Panc1 (cell line): ENCODE measurements at regions not wholly inside any gene's neighbourhood (a gene's known extent, or its start where the extent isn't known, plus 50 kb on each side); places are given as distances from the start of the nearest gene placed in this dataset.

Experiments
- ATAC-seq: fragments of 200-7000 bp; cut with Tn5 transposase; 2 replicates; pipeline ENCODE4 v1.9.1; 2020; ENCODE audit warnings: mild to moderate bottlenecking, moderate library complexity
- BruUV-seq: library from RNA; stranded (reverse); fragments of 400-500 nt; replicated peaks from 2 replicates; lab custom pipeline; 2021; lab: Mats Ljungman, UMichigan
- CTCF ChIA-PET: fragments of 300-600 bp; sonication (Branson Sonifier 250); formaldehyde crosslinking; loops from one replicate; lab custom pipeline; 2022; ENCODE audit warnings: antibody characterized with exemption; lab: Charles Lee
- POLR2A ChIA-PET: fragments of 300-600 bp; sonication (Branson Sonifier 250); formaldehyde crosslinking; loops from one replicate; lab custom pipeline; 2022; ENCODE audit warnings: antibody characterized with exemption; lab: Charles Lee
- DNase-seq: peaks from one replicate; pipeline ENCODE4 v3.0.0-alpha.2; 2010; ENCODE audit warnings: low read depth, low spot score
- H3K27ac ChIP-seq: 2 replicates; pipeline ENCODE4 v1.5.1; 2011; ENCODE audit warnings: mild to moderate bottlenecking, low read length, inconsistent platforms
- H3K27me3 ChIP-seq: fragments of 200-500 bp; sonication (Bioruptor generic); 2 replicates; pipeline ENCODE4 v1.6.0; 2014; ENCODE audit warnings: low read length, inconsistent platforms; ENCODE audit not compliant: control insufficient read depth, insufficient read depth
- H3K36me3 ChIP-seq: fragments of 200-500 bp; sonication (Bioruptor generic); 2 replicates; pipeline ENCODE4 v1.5.1; 2014; ENCODE audit warnings: inconsistent platforms, mild to moderate bottlenecking, low read length, moderate library complexity; ENCODE audit not compliant: control insufficient read depth, insufficient read depth
- H3K4me1 ChIP-seq: 2 replicates; pipeline ENCODE4 v1.5.1; 2011; ENCODE audit warnings: inconsistent platforms, mild to moderate bottlenecking, low read length, moderate library complexity; ENCODE audit not compliant: control insufficient read depth, insufficient read depth
- H3K4me3 ChIP-seq, 2 experiments: 2 replicates each; pipeline ENCODE4 v1.5.1; 2011 to 2012; ENCODE audit warnings: low read depth in 2 of 2, low read length in 2 of 2, mild to moderate bottlenecking in 2 of 2, inconsistent platforms in 1 of 2, moderate library complexity in 1 of 2
- H3K9me3 ChIP-seq: fragments of 200-500 bp; sonication (Bioruptor generic); 2 replicates; pipeline ENCODE4 v1.5.1; 2014; ENCODE audit warnings: low read depth, mild to moderate bottlenecking, inconsistent platforms, low read length, moderate library complexity; ENCODE audit not compliant: control insufficient read depth, insufficient read depth
- POLR2AphosphoS5 ChIP-seq: IDR thresholded peaks from 2 replicates; pipeline ENCODE4 v1.6.1; 2012; ENCODE audit warnings: mild to moderate bottlenecking, low read depth, low read length, moderate library complexity
- SIN3A ChIP-seq: IDR thresholded peaks from 2 replicates; pipeline ENCODE4 v1.6.1; 2012; ENCODE audit warnings: low read depth, mild to moderate bottlenecking, low read length, moderate library complexity, borderline replicate concordance; ENCODE audit not compliant: insufficient read depth
- TCF7L2 ChIP-seq: IDR thresholded peaks from 2 replicates; pipeline ENCODE4 v1.6.1; 2011; ENCODE audit warnings: mild to moderate bottlenecking, low read depth, low read length, inconsistent platforms
- in situ Hi-C: cut with HindIII; loops from 2 replicates; pipeline ENCODE4 v1.10.0; 2016; ENCODE audit warnings: low sequenced_read_pairs, low pct_unique_long_range_greater_than_20kb
- intact Hi-C: fragments of 100-400 bp; cut with micrococcal nuclease; formaldehyde crosslinking; loops from one replicate; pipeline ENCODE4 v1.10.0; 2022; ENCODE audit not compliant: unreplicated experiment
- TF ChIP-seq, protein P1 (sequence below): fragments of 450-650 bp; IDR thresholded peaks from 2 replicates; pipeline ENCODE4 v1.5.1; 2017; ENCODE audit warnings: mild to moderate bottlenecking
- TF ChIP-seq, protein P2 (sequence below), 2 experiments: IDR thresholded peaks; 2 replicates each; pipeline ENCODE4 v1.6.1; 2011 to 2012; ENCODE audit warnings: low read depth in 2 of 2, control low read depth in 1 of 2, low read length in 1 of 2, mild to moderate bottlenecking in 1 of 2, moderate library complexity in 1 of 2; ENCODE audit not compliant: insufficient read depth in 1 of 2

DNA sequence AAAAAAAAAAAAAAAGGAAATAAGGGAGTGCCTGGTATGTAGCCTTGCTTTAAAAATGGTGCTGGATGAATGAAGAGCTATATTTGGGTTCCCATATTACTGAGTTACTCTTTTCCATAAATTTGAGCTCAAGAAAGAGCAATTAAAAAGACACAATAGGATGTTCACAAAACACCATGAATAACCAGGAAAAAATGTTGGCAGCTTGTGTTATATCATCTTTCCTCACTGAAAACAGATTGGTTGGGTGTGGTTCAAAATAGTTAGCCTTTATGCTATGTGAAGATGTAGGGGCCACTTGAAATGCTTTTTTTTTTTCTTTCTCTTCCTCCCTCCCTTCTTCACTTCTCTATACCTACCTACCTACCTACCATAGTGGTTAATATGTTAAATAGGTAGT is 256.9 kb downstream of the STK31 start:
- in situ Hi-C loops, result no loop called here

DNA sequence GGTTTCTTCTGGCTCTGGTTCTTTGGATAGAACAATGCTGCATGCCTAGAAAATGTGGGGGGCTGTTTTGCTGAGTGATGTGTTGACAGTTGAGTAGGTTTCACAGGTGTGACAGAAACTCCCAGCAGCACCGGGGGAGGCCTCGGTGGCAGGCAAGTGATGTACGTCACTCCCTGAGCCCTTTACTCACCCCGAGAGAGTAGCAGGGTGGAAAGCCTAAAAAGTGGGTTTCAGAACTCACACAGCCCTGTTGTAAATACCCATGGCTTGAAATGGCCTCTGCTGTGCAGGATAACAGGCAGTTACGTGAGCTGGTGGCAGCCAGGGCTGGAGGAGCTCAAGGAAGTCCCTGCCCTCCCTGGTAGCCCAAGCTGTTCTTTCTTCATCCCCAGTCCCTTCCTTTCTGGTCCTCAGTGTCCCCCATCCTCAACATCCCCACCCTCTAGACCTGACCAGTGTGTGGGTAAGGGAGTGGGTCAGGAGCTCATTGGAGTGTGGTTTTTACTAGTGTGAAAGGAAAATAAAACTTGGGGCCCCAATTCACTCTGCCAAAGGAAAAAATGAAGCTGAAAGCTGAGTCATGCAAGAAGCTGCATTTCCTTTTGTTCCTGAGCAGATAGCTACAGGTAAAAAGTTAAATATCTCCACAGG is 258.1 kb downstream of the STK31 start:
- H3K27me3 ChIP-seq, result no peaks in the 10 kb centered on the region
- ChIA-PET POLR2A (no interaction called here), CTCF (interaction anchor here (0.6 kb wide), 1 partner anchor 395 kb away, joined by 3 read pairs; no protein-coding TSS in a partner anchor)
- in situ Hi-C loops, result no loop called here
- no TSS peak for BruUV-seq
- no peaks in the 10 kb centered on the region for H3K36me3 ChIP-seq
- DNase-seq, result no peak
- no peaks in the 10 kb centered on the region for H3K9me3 ChIP-seq
- intact Hi-C loops, result no loop called here
- no peak for TF ChIP-seq SIN3A
- no peak for TF ChIP-seq TCF7L2
- TF ChIP-seq, protein P1, sequence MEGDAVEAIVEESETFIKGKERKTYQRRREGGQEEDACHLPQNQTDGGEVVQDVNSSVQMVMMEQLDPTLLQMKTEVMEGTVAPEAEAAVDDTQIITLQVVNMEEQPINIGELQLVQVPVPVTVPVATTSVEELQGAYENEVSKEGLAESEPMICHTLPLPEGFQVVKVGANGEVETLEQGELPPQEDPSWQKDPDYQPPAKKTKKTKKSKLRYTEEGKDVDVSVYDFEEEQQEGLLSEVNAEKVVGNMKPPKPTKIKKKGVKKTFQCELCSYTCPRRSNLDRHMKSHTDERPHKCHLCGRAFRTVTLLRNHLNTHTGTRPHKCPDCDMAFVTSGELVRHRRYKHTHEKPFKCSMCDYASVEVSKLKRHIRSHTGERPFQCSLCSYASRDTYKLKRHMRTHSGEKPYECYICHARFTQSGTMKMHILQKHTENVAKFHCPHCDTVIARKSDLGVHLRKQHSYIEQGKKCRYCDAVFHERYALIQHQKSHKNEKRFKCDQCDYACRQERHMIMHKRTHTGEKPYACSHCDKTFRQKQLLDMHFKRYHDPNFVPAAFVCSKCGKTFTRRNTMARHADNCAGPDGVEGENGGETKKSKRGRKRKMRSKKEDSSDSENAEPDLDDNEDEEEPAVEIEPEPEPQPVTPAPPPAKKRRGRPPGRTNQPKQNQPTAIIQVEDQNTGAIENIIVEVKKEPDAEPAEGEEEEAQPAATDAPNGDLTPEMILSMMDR, result no peak
- TF ChIP-seq, protein P2, sequence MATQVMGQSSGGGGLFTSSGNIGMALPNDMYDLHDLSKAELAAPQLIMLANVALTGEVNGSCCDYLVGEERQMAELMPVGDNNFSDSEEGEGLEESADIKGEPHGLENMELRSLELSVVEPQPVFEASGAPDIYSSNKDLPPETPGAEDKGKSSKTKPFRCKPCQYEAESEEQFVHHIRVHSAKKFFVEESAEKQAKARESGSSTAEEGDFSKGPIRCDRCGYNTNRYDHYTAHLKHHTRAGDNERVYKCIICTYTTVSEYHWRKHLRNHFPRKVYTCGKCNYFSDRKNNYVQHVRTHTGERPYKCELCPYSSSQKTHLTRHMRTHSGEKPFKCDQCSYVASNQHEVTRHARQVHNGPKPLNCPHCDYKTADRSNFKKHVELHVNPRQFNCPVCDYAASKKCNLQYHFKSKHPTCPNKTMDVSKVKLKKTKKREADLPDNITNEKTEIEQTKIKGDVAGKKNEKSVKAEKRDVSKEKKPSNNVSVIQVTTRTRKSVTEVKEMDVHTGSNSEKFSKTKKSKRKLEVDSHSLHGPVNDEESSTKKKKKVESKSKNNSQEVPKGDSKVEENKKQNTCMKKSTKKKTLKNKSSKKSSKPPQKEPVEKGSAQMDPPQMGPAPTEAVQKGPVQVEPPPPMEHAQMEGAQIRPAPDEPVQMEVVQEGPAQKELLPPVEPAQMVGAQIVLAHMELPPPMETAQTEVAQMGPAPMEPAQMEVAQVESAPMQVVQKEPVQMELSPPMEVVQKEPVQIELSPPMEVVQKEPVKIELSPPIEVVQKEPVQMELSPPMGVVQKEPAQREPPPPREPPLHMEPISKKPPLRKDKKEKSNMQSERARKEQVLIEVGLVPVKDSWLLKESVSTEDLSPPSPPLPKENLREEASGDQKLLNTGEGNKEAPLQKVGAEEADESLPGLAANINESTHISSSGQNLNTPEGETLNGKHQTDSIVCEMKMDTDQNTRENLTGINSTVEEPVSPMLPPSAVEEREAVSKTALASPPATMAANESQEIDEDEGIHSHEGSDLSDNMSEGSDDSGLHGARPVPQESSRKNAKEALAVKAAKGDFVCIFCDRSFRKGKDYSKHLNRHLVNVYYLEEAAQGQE (IDR thresholded peaks at IDR 0.05; ENCODE audit: insufficient read depth in 1 of 2, low read depth in 2 of 2, low read length in 1 of 2), result no peak
- no peak for TF ChIP-seq POLR2AphosphoS5
- no peak overlapping the region for H3K4me3 ChIP-seq
- ATAC-seq, result no peak
- no peaks in the 10 kb centered on the region for H3K4me1 ChIP-seq
- H3K27ac ChIP-seq, result no peak overlapping the region

More for the DNA sequence above, 256.9 kb downstream of the STK31 start:
- DNase-seq (no peak), ATAC-seq (no peak)
- Histone ChIP-seq H3K36me3 (no peaks in the 10 kb centered on the region), H3K27ac (no peak overlapping the region), H3K4me3 (no peak overlapping the region), H3K4me1 (no peaks in the 10 kb centered on the region), H3K9me3 (no peaks in the 10 kb centered on the region), H3K27me3 (no peaks in the 10 kb centered on the region)
- TF ChIP-seq, protein P1, result no peak
- no peak for TF ChIP-seq SIN3A
- TF ChIP-seq, protein P2 (IDR thresholded peaks at IDR 0.05; ENCODE audit: insufficient read depth in 1 of 2, low read depth in 2 of 2, low read length in 1 of 2), result no peak
- no peak for TF ChIP-seq TCF7L2
- no peak for TF ChIP-seq POLR2AphosphoS5
- POLR2A ChIA-PET, result no interaction called here
- no TSS peak for BruUV-seq
- CTCF ChIA-PET, result no interaction called here
- intact Hi-C loops, result no loop called here
